ENCODE measurements at regions not wholly inside any gene's neighbourhood (a gene's known extent, or its start where the extent isn't known, plus 50 kb on each side); places are given as distances from the start of the nearest gene placed in this dataset.

DNA sequence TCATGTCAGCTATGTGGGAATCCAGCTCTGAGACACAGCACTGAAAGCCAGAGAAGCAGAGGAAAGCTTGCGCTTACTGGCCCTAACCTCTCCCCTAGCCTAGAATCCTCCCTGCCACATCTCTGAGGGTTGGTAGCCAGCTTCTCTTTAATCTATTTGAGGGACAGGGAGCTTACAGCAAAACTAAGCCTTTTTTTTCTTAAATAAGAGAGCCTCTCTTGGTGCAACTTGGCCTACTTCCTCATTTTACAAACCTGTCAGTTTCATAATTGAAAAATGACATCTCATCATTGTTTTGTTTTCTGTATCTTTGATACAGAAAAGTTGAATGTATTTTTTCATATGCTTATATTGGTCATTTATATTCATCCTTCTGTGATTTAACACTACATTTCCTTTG lies 193.9 kb downstream of the ZNF621 start:
- no peak overlapping the region for H3K4me2 ChIP-seq (ENCODE audit: extremely low read depth, insufficient read depth, low read length)
- H4K20me1 ChIP-seq (ENCODE audit: control insufficient read depth, extremely low read depth, insufficient read depth, low read length): no peaks in the 10 kb centered on the region
- no peak overlapping the region for H3K9ac ChIP-seq (ENCODE audit: insufficient read depth, low read length)
- H2AFZ ChIP-seq (ENCODE audit: low read length): no peak overlapping the region
- no peak overlapping the region for H3K27ac ChIP-seq (ENCODE audit: insufficient read depth, low read length)
- no peaks in the 10 kb centered on the region for H3K4me1 ChIP-seq (ENCODE audit: control insufficient read depth, extremely low read depth, insufficient read depth, low read length)
- no peak for TF ChIP-seq EZH2 (IDR thresholded peaks at IDR 0.05; ENCODE audit: low read length, missing control alignments)
- TF ChIP-seq, protein P1, sequence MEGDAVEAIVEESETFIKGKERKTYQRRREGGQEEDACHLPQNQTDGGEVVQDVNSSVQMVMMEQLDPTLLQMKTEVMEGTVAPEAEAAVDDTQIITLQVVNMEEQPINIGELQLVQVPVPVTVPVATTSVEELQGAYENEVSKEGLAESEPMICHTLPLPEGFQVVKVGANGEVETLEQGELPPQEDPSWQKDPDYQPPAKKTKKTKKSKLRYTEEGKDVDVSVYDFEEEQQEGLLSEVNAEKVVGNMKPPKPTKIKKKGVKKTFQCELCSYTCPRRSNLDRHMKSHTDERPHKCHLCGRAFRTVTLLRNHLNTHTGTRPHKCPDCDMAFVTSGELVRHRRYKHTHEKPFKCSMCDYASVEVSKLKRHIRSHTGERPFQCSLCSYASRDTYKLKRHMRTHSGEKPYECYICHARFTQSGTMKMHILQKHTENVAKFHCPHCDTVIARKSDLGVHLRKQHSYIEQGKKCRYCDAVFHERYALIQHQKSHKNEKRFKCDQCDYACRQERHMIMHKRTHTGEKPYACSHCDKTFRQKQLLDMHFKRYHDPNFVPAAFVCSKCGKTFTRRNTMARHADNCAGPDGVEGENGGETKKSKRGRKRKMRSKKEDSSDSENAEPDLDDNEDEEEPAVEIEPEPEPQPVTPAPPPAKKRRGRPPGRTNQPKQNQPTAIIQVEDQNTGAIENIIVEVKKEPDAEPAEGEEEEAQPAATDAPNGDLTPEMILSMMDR (conservative IDR thresholded peaks at IDR 0.05 in 1 of 2, IDR thresholded peaks at IDR 0.05 in 1 of 2; ENCODE audit: low read depth in 1 of 2, low read length in 2 of 2): no peak
- no peak overlapping the region for H3K4me3 ChIP-seq (replicated peaks in 1 of 4; ENCODE audit: control extremely low read depth in 1 of 4, insufficient read depth in 1 of 4, low read depth in 3 of 4, low read length in 4 of 4)
- no peaks in the 10 kb centered on the region for H3K36me3 ChIP-seq (ENCODE audit: control insufficient read depth, insufficient read depth, low read length)
- DNase-seq (ENCODE audit: low read depth in 2 of 2): no peak
- H3K79me2 ChIP-seq (ENCODE audit: control insufficient read depth, insufficient read depth, low read length): no peaks in the 10 kb centered on the region
- no peaks in the 10 kb centered on the region for H3K9me3 ChIP-seq (ENCODE audit: control insufficient read depth, insufficient read depth, low read depth, low read length)
- H3K27me3 ChIP-seq (ENCODE audit: control insufficient read depth, insufficient read depth, low read length): no peaks in the 10 kb centered on the region

DNA sequence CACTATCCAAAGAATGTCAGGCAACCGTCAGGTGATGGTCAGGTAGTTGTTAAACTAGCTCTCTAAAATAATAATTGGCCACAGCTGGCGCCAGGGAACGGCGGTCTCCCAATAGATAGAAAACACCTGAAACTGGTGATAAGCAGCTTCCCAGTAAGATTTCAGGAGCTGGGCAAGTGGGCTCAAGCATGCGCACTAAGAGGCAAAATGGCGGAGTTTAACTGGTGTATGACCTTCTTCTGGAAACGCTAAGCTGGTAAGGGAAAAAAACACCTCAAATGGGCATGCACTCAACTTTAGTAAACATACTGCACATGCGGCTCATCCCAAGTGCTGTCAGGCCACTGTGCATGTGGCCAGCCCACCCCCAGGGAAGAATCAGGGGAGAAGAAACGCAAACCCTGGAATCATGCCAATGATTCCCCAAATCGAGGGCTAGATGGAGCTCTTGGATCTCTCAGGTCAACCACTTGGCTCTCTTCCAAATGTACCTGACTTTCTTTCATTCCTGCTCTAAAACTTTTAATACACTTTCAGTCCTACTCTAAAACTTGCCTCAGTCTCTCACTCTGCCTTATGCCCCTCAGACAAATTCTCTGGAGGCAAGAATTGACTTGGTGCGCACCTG lies 195.0 kb downstream of the ZNF621 start:
- peak in 1 of 2 donors; percentile 3 for DNase-seq (ENCODE audit: low read depth in 2 of 2)
- no peak overlapping the region for H3K9ac ChIP-seq (ENCODE audit: insufficient read depth, low read length)
- no peak overlapping the region for H3K27ac ChIP-seq (ENCODE audit: insufficient read depth, low read length)
- no peaks in the 10 kb centered on the region for H3K79me2 ChIP-seq (ENCODE audit: control insufficient read depth, insufficient read depth, low read length)
- H3K4me1 ChIP-seq (ENCODE audit: control insufficient read depth, extremely low read depth, insufficient read depth, low read length): no peaks in the 10 kb centered on the region
- no peaks in the 10 kb centered on the region for H4K20me1 ChIP-seq (ENCODE audit: control insufficient read depth, extremely low read depth, insufficient read depth, low read length)
- no peak overlapping the region for H3K4me3 ChIP-seq (replicated peaks in 1 of 4; ENCODE audit: control extremely low read depth in 1 of 4, insufficient read depth in 1 of 4, low read depth in 3 of 4, low read length in 4 of 4)
- TF ChIP-seq EZH2 (IDR thresholded peaks at IDR 0.05; ENCODE audit: low read length, missing control alignments): no peak
- TF ChIP-seq, protein P1 (conservative IDR thresholded peaks at IDR 0.05 in 1 of 2, IDR thresholded peaks at IDR 0.05 in 1 of 2; ENCODE audit: low read depth in 1 of 2, low read length in 2 of 2): no peak
- no peaks in the 10 kb centered on the region for H3K27me3 ChIP-seq (ENCODE audit: control insufficient read depth, insufficient read depth, low read length)
- no peak overlapping the region for H3K4me2 ChIP-seq (ENCODE audit: extremely low read depth, insufficient read depth, low read length)
- no peaks in the 10 kb centered on the region for H3K36me3 ChIP-seq (ENCODE audit: control insufficient read depth, insufficient read depth, low read length)
- no peaks in the 10 kb centered on the region for H3K9me3 ChIP-seq (ENCODE audit: control insufficient read depth, insufficient read depth, low read depth, low read length)
- H2AFZ ChIP-seq (ENCODE audit: low read length): no peak overlapping the region

DNA sequence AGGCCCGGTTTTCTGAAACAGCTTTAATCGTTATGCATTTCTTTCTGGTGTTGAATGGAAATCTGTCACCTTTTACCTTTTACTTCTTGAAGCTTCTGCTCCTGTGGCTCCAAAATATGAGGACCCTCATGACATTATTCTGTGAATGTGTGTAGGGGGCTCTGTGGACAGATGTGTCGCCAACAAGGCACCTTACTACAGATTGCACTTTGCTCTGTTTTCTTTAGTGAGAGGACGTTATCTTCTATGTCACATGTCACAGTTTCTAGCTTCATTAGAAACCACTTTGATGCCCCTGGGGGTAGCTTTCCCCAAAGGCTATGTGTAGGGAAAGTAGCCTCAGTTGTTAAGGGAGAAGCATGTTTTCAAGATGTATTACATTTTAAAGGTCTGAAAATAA lies 195.6 kb downstream of the ZNF621 start:
- no peak for TF ChIP-seq EZH2 (IDR thresholded peaks at IDR 0.05; ENCODE audit: low read length, missing control alignments)
- TF ChIP-seq, protein P1 (conservative IDR thresholded peaks at IDR 0.05 in 1 of 2, IDR thresholded peaks at IDR 0.05 in 1 of 2; ENCODE audit: low read depth in 1 of 2, low read length in 2 of 2): no peak
- no peak overlapping the region for H3K4me3 ChIP-seq (replicated peaks in 1 of 4; ENCODE audit: control extremely low read depth in 1 of 4, insufficient read depth in 1 of 4, low read depth in 3 of 4, low read length in 4 of 4)

More for the DNA sequence above, 195.6 kb downstream of the ZNF621 start:
- H3K79me2 ChIP-seq (ENCODE audit: control insufficient read depth, insufficient read depth, low read length): no peaks in the 10 kb centered on the region
- H3K9me3 ChIP-seq (ENCODE audit: control insufficient read depth, insufficient read depth, low read depth, low read length): no peaks in the 10 kb centered on the region
- no peaks in the 10 kb centered on the region for H4K20me1 ChIP-seq (ENCODE audit: control insufficient read depth, extremely low read depth, insufficient read depth, low read length)
- no peaks in the 10 kb centered on the region for H3K4me1 ChIP-seq (ENCODE audit: control insufficient read depth, extremely low read depth, insufficient read depth, low read length)
- no peak overlapping the region for H3K27ac ChIP-seq (ENCODE audit: insufficient read depth, low read length)
- DNase-seq (ENCODE audit: low read depth in 2 of 2): no peak
- no peak overlapping the region for H3K4me2 ChIP-seq (ENCODE audit: extremely low read depth, insufficient read depth, low read length)
- no peak overlapping the region for H3K9ac ChIP-seq (ENCODE audit: insufficient read depth, low read length)
- H2AFZ ChIP-seq (ENCODE audit: low read length): no peak overlapping the region
- no peaks in the 10 kb centered on the region for H3K27me3 ChIP-seq (ENCODE audit: control insufficient read depth, insufficient read depth, low read length)
- H3K36me3 ChIP-seq (ENCODE audit: control insufficient read depth, insufficient read depth, low read length): no peaks in the 10 kb centered on the region

Data from fibroblast of lung (primary cell).